WI38 (cell line): ENCODE measurements at regions not wholly inside any gene's neighbourhood (a gene's known extent, or its start where the extent isn't known, plus 50 kb on each side); places are given as distances from the start of the nearest gene placed in this dataset.
A peak's percentile ranks its signal among the peaks of the same experiment; 100 is the strongest.

Experiments
- H3K4me3 ChIP-seq: 2 replicates; pipeline ENCODE4 v1.5.1; 2011; ENCODE audit warnings: low read depth, mild to moderate bottlenecking, control low read depth, low read length
- CTCF ChIP-seq: IDR thresholded peaks from 2 replicates; pipeline ENCODE4 v1.5.1; 2012; ENCODE audit warnings: low read depth, mild to moderate bottlenecking, control low read depth, low read length

DNA sequence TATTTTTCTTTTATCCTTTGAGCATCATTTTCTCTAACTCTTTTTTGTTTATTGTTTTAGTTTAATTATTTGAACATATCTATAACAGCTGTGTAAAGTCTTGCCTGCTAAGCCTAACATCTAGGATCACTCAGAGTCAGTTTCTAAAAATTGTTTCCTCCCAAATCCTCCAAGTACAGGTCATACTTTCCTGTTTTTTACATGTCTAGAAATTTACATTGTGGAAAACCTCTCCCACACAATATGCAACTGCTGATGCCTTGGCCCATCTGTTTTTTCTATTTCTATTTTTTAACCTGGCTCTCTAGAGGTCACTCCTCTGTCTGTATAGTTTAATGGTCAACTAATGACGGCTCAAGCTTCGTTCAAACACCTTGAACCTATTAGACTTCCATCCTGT lies 261.0 kb downstream of the HRH4 start:
- no peak overlapping the region for H3K4me3 ChIP-seq
- TF ChIP-seq CTCF = no peak

DNA sequence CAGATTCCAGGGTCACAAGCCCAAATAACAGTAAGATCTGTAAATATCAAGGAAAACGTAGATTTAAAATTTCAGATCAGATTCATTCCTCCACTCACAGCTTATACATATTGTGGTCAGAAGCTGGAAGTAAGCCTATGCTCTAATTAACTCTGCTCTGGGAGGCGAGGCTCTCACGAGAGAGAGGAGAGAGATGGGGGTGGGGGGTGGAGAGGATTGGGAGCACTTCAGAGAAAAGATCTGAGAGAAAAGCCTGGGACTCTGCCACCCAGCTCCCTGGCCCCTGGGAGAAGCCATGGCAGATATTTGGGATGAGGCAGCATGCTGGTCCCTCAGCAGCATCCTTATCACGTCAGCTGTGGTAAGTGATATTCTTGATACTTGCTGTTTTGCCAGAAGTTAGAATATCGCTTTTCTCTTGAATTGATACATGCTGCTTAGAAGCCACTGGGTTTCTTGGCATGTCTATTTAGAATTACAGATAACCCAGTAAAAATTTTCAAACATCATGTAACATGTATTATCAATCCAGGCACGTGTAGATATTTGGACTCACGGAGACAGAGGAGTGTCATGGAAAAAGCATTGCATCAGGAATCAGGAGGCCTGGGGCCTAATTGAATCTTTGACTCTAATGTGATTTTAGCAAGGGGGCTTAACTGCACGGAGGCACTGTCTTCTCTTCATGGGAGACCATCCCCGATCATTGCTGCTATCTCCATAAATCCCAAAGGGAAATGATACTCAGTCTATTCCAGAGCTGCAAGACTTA lies 265.4 kb downstream of the HRH4 start:
- H3K4me3 ChIP-seq = no peak overlapping the region
- TF ChIP-seq CTCF = no peak

DNA sequence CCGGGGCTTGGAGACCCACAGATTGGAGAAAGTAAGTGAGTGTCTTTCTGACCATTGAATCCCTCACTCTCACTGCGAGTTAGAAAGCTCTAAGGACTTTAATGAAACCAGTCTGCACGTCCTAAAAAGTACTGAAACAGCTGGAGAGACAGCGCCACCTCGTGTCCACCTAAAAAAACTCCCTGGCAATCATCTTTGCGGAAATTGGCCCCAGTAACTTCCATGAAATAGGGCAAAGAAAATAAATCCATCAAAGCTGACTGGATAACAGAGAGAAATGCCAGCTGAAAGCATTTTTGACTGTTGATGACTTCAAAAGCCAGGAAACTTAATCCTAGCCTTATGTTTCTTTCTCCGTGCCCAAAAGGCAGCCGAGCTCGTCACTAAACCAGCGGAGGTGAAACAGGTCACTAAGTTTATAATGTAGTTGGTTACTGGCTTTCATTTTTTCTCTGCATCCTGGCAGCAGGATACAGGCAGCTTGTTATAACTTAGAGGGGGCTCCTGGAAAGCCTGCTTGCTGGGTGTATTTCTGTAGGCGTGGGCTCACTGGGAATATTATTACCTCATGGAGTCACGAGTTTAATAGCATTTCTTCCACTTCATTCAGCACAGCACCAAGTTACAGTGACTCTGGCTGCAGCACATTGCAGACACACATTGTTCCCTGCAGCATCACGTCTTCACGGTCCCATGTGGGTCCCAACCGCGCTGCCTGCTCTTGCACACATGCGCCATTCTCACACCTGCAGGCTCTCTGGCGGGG lies 266.5 kb downstream of the HRH4 start:
- H3K4me3 ChIP-seq = no peak overlapping the region
- peak; percentile 72 for TF ChIP-seq CTCF

- no peak for TF ChIP-seq CTCF
- no peak overlapping the region for H3K4me3 ChIP-seq
These were observed 267.2 kb downstream of the HRH4 start for GRCh38 chr18:24727685-24728084.

GRCh38 chr18:24731158-24731557 lies 270.7 kb downstream of the HRH4 start:
- no peak overlapping the region for H3K4me3 ChIP-seq
- TF ChIP-seq CTCF = no peak

- H3K4me3 ChIP-seq = no peak overlapping the region
- no peak for TF ChIP-seq CTCF
These were observed 271.5 kb downstream of the HRH4 start for GRCh38 chr18:24731981-24732380.

GRCh38 chr18:24734058-24734457 lies 273.6 kb downstream of the HRH4 start:
- TF ChIP-seq CTCF = no peak
- no peak overlapping the region for H3K4me3 ChIP-seq
